Type B pancreatic cell (in vitro differentiated cells): ENCODE measurements at regions not wholly inside any gene's neighbourhood (a gene's known extent, or its start where the extent isn't known, plus 50 kb on each side); places are given as distances from the start of the nearest gene placed in this dataset.
A peak's percentile ranks its signal among the peaks of the same experiment; 100 is the strongest.

Experiments
- DNase-seq: peaks from one replicate; pipeline ENCODE4 v3.0.0; 2021; ENCODE audit warnings: mixed read lengths; ENCODE audit not compliant: unreplicated experiment; ENCODE audit errors: extremely low spot score
- H3K27ac Mint-ChIP-seq: 2 replicates; pipeline ENCODE4 v1.8.0; 2021; ENCODE audit warnings: mild to moderate bottlenecking, mixed read lengths
- H3K27me3 Mint-ChIP-seq: 2 replicates; pipeline ENCODE4 v1.8.0; 2021; ENCODE audit warnings: mixed read lengths
- H3K36me3 Mint-ChIP-seq: 2 replicates; pipeline ENCODE4 v1.8.0; 2021; ENCODE audit warnings: mixed read lengths
- H3K4me1 Mint-ChIP-seq: one replicate; pipeline ENCODE4 v1.8.0; 2021; ENCODE audit warnings: mixed read lengths; ENCODE audit not compliant: unreplicated experiment
- H3K4me3 Mint-ChIP-seq: 2 replicates; pipeline ENCODE4 v1.8.0; 2021; ENCODE audit warnings: mild to moderate bottlenecking, mixed read lengths
- H3K9me3 Mint-ChIP-seq: 2 replicates; pipeline ENCODE4 v1.8.0; 2021; ENCODE audit warnings: mixed read lengths
- CTCF ChIP-seq: fragments of 200-600 bp; sonication (generic); conservative IDR thresholded peaks from 2 replicates; pipeline ENCODE4 v1.5.0; 2021; ENCODE audit warnings: antibody characterized with exemption, mild to moderate bottlenecking

GRCh38 chr14:105849933-105850626, 323.7 kb downstream of the TMEM121 start:
- H3K9me3 Mint-ChIP-seq, result peaks cover 16% of the 10 kb centered on the region
- H3K4me1 Mint-ChIP-seq, result no peaks in the 10 kb centered on the region
- DNase-seq, result no peak
- no peak for TF ChIP-seq CTCF
- peaks cover 5% of the 10 kb centered on the region for H3K36me3 Mint-ChIP-seq
- no peaks in the 10 kb centered on the region for H3K27me3 Mint-ChIP-seq
- no peak overlapping the region for H3K27ac Mint-ChIP-seq
- no peak overlapping the region for H3K4me3 Mint-ChIP-seq

GRCh38 chr14:105850853-105851581, 324.6 kb downstream of the TMEM121 start:
- Mint-ChIP-seq H3K36me3 (peaks cover 5% of the 10 kb centered on the region), H3K27me3 (no peaks in the 10 kb centered on the region), H3K4me1 (no peaks in the 10 kb centered on the region), H3K9me3 (peaks cover 16% of the 10 kb centered on the region), H3K4me3 (no peak overlapping the region), H3K27ac (no peak overlapping the region)
- no peak for TF ChIP-seq CTCF
- no peak for DNase-seq

- Mint-ChIP-seq H3K4me3 (no peak overlapping the region), H3K27ac (no peak overlapping the region), H3K4me1 (no peaks in the 10 kb centered on the region), H3K9me3 (peaks cover 16% of the 10 kb centered on the region), H3K27me3 (no peaks in the 10 kb centered on the region), H3K36me3 (peaks cover 5% of the 10 kb centered on the region)
- TF ChIP-seq CTCF, result no peak
- peak; percentile 62 for DNase-seq
Measured at GRCh38 chr14:105851716-105852377, 325.5 kb downstream of the TMEM121 start.

- Mint-ChIP-seq H3K4me1 (no peaks in the 10 kb centered on the region), H3K27me3 (no peaks in the 10 kb centered on the region), H3K4me3 (no peak overlapping the region), H3K27ac (no peak overlapping the region), H3K36me3 (peaks cover 5% of the 10 kb centered on the region), H3K9me3 (peaks cover 16% of the 10 kb centered on the region)
- peak; percentile 59 for DNase-seq
- TF ChIP-seq CTCF, result no peak
Measured at GRCh38 chr14:105852378-105853088, 326.1 kb downstream of the TMEM121 start.

GRCh38 chr14:105853089-105853906, 326.9 kb downstream of the TMEM121 start:
- H3K4me3 Mint-ChIP-seq, result no peak overlapping the region
- TF ChIP-seq CTCF, result no peak
- peaks cover 10% of the 10 kb centered on the region for H3K9me3 Mint-ChIP-seq
- H3K27me3 Mint-ChIP-seq, result no peaks in the 10 kb centered on the region
- H3K4me1 Mint-ChIP-seq, result no peaks in the 10 kb centered on the region
- no peak overlapping the region for H3K27ac Mint-ChIP-seq
- peaks cover 5% of the 10 kb centered on the region for H3K36me3 Mint-ChIP-seq
- DNase-seq, result peak; percentile 66
